ENCODE measurements at regions not wholly inside any gene's neighbourhood (a gene's known extent, or its start where the extent isn't known, plus 50 kb on each side); places are given as distances from the start of the nearest gene placed in this dataset.

GRCh38 chr18:61727241-61728193, 165.3 kb downstream of the RNF152 start:
- DNase-seq (ENCODE audit: low spot score) = no peak

DNA sequence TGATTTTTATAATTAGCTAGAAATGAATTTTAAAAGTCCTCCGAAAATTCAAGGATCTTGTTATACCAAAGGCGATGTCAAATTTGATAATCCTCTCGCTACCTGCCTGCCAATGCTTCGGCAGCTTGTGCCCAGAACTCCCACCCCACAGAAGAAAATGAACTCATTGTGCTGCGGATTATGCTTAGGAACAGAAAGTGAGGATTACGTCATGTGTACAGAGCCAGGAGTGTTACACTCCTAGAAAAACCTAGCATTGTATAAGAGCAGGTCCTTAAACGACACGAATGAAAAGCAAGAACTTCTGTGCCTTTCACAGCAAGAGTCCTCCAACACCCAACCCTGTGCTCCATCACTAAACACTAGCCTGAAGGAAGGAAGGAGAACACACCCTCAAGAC, 168.3 kb downstream of the RNF152 start:
- no peak for DNase-seq (ENCODE audit: low spot score)

GRCh38 chr18:61722247-61722646, 170.6 kb downstream of the RNF152 start:
- no peak for DNase-seq (ENCODE audit: low spot score)

DNA sequence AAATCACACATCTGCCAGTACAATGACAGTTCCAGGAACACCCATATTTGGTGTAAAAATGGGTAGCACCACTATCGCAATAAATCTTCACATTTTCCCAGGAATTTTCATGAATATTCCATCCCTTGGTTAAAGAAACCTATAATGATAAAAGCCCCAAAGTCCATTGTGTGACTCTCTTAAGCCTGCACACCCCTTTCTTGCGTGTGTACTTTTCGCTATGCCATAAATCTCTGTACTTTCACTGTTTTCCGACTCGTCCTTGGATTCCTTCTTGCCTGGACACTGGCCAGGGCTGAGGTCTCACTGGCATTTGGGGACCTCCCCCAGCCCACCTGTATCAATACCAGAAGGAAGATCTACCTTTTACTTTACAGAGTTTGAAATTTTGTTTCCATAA, 172.3 kb downstream of the RNF152 start:
- DNase-seq (ENCODE audit: low spot score) = no peak

- no peak for DNase-seq (ENCODE audit: low spot score)
These were observed 173.1 kb downstream of the RNF152 start for GRCh38 chr18:61719671-61720070.

- no peak for DNase-seq (ENCODE audit: low spot score)
These were observed 173.9 kb downstream of the RNF152 start for GRCh38 chr18:61718944-61719343.

DNA sequence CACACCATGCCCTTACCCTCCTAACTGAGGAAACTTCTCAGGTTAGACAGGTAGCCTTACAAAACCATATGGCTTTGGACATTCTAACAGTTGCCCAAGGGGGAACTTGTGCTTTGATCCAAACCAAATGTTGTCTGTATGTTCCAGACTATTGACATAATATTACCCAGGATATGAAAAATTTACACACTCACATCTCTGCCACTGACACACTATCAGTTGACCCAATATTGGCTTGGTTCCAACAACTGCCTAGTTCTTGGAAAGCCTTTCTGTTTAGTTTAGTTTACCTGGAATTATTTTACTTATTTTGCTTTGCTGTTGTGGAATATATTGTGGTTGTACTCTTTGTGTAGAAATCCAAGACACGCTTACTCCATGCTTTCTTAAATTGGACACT, 178.4 kb downstream of the RNF152 start:
- no peak for DNase-seq (ENCODE audit: low spot score)

GRCh38 chr18:61713502-61713901, 179.3 kb downstream of the RNF152 start:
- DNase-seq (ENCODE audit: low spot score) = no peak

DNA sequence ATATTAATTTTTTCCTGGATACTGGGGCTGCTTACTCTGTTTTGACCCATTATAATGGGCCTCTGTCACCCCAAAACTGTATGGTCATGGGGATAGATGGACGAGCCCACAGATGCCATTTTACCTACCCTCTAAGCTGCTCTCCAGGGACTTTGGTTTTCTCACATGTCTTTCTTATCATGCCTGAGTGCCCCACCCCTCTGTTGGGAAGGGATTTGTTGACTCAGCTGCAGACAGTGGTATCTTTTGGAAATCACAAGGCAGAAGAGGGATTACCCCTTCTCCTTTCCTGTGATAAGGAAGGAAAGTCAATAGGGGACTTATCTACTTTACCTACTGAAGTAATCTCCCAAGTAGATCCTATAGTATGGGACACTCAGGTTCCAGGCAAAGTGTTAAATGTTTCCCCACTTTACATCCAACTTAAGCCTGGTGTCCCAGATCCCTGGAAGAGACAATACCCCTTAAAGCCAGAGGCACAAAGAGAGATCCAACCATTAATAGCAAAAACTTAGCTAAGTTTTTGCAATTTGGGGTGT, 182.7 kb downstream of the RNF152 start:
- DNase-seq (ENCODE audit: low spot score) = no peak

GRCh38 chr18:61706276-61706915, 186.4 kb downstream of the RNF152 start:
- no peak for DNase-seq (ENCODE audit: low spot score)

GRCh38 chr18:61703508-61703907, 189.3 kb downstream of the RNF152 start:
- no peak for DNase-seq (ENCODE audit: low spot score)

DNA sequence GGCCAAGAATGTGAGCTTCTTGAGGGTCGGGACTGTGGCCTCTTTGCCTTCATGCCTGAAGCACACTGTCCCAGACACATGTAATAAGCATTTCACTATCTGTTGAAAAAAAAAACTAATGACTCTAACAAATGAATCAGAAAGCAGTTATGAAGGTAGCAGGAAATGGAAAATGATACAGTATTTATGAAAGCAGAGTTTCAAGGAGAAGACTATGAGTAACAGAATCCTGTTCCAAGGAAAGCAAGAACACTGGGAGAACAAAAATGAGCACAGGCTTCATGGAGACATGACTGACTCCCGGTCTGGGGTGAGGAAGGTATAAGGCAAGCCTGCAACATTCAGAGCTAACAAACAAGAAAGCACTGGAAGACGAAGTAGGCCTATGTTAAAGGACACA, 190.8 kb downstream of the RNF152 start:
- no peak for DNase-seq (ENCODE audit: low spot score)

GRCh38 chr18:61699397-61700110, 193.3 kb downstream of the RNF152 start:
- DNase-seq (ENCODE audit: low spot score) = no peak

GRCh38 chr18:61697306-61697909, 195.4 kb downstream of the RNF152 start:
- DNase-seq (ENCODE audit: low spot score) = no peak

GRCh38 chr18:61694236-61694635, 198.6 kb downstream of the RNF152 start:
- DNase-seq (ENCODE audit: low spot score) = no peak

GRCh38 chr18:61690418-61691138, 202.2 kb downstream of the RNF152 start:
- no peak for DNase-seq (ENCODE audit: low spot score)

GRCh38 chr18:61687317-61687716, 205.5 kb downstream of the RNF152 start:
- no peak for DNase-seq (ENCODE audit: low spot score)

GRCh38 chr18:61683856-61684255, 209.0 kb downstream of the RNF152 start:
- no peak for DNase-seq (ENCODE audit: low spot score)

- DNase-seq (ENCODE audit: low spot score) = no peak
These were observed 211.7 kb downstream of the RNF152 start for GRCh38 chr18:61681065-61681464.

DNA sequence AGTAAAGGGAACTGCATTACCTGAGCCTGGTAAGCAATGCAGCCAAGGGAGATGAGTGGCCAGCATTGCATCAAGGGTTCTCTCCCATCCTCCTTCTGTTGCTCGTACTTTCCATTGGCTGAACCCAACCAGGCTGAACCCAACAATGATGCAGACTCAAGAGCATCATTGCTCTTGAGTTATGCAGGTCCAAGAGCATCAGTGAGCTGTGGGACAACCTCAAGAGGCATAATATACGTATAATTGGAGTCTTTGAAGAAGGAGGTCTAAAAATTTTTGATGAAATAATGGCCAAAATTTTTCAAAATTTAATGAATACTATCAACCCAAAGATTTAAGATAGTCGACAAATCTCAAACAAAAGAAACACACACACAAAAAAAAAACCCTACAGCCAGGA, 213.0 kb downstream of the RNF152 start:
- DNase-seq (ENCODE audit: low spot score) = no peak

DNA sequence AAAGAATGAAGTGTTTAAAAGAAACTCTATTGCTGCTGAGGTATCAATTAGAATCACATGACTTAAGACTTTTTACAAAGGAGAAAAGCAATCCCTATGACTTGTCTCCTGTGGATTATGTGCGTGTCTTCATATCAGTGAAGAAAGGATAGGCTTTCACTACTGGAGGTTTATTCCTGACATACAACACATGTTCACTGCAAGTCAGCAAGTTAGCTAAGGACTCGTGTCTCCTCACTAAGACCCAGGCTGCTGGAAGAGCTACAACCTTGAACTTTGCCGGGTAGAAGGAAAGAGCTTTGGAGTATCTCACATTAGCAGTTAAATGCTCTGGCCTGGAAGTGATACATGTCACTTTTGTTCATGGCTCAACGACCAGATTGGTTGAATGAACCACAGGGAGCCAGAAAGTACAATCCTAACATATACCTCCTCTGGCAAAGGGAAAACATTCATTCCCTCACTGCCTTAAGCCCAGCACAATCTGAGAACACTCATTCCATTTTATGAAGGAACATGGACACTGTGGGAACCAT, 215.3 kb downstream of the RNF152 start:
- no peak for DNase-seq (ENCODE audit: low spot score)

All from putamen (tissue), 1 donor.